ENCODE measurements at regions not wholly inside any gene's neighbourhood (a gene's known extent, or its start where the extent isn't known, plus 50 kb on each side); places are given as distances from the start of the nearest gene placed in this dataset.

DNA sequence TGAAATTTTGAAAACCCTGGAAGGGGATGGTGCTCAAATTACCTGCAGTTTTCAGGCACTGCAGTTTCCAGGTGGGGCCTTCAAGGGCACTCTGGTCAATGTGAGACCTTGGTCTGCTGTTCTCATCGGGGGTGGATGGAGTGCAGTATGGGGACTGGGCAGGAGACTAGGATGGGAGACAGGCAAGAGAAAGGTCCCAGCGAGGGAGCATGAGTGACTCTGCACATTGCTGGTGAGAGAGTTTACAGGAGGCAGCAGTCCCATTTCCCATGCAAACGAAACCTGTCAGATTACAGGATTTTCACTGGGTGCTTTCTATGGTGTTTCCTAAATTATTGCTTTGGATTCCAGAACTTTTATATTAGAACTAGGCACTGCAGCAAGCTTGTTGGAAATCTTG is 73.5 kb upstream of the DTNBP1 start:
- H3K4me3 ChIP-seq, result no peak overlapping the region
- no peak for DNase-seq (ENCODE audit: low spot score)
- TF ChIP-seq, protein P1, sequence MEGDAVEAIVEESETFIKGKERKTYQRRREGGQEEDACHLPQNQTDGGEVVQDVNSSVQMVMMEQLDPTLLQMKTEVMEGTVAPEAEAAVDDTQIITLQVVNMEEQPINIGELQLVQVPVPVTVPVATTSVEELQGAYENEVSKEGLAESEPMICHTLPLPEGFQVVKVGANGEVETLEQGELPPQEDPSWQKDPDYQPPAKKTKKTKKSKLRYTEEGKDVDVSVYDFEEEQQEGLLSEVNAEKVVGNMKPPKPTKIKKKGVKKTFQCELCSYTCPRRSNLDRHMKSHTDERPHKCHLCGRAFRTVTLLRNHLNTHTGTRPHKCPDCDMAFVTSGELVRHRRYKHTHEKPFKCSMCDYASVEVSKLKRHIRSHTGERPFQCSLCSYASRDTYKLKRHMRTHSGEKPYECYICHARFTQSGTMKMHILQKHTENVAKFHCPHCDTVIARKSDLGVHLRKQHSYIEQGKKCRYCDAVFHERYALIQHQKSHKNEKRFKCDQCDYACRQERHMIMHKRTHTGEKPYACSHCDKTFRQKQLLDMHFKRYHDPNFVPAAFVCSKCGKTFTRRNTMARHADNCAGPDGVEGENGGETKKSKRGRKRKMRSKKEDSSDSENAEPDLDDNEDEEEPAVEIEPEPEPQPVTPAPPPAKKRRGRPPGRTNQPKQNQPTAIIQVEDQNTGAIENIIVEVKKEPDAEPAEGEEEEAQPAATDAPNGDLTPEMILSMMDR (IDR thresholded peaks at IDR 0.05), result no peak
- TF ChIP-seq POLR2AphosphoS5 (IDR thresholded peaks at IDR 0.05) (no peak), POLR2A (IDR thresholded peaks at IDR 0.05) (no peak)
- intact Hi-C loops (cut with DNase I), result no loop called here
- no peaks in the 10 kb centered on the region for H3K9me3 ChIP-seq
- no peaks in the 10 kb centered on the region for H3K4me1 ChIP-seq (replicated peaks)
- WGBS, result 87% methylated on average over 3 of the region's 3 CpGs
- no peak overlapping the region for H3K27ac ChIP-seq
- H3K27me3 ChIP-seq (replicated peaks; ENCODE audit: insufficient read depth), result no peaks in the 10 kb centered on the region
- no peaks in the 10 kb centered on the region for H3K36me3 ChIP-seq

DNA sequence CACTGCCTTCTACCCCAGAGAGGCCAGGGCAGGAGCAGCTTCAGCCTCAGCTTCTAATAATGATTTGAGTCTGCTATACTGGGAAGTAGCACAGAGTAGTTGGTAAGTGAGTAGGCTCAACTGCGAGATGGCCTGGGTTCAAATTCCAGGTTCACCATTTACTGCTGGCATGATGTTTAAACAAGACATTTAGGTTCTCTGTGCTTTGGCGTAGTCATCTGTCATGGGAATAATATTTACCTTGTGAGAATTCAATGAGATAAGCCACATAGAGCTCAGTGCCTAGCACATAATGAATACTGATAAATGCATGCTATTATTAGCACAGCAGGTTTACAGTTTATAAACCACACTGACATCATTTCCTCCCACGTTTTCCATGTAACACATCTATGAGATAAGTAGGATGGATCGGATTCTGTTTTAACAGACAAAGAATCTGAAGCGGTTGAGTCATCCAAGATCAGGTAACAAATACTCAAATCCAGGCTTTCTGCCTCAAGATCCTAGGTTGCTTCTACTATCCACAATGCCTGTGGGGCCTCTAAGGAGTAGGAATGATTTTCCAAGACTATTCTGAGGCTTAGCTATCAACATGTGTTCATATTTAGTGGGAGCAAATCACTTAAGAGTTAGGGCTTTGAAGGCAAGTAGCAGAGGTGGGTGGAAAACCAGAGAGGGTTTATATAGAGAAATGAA is 72.9 kb upstream of the DTNBP1 start:
- no peaks in the 10 kb centered on the region for H3K27me3 ChIP-seq (replicated peaks; ENCODE audit: insufficient read depth)
- no peaks in the 10 kb centered on the region for H3K4me1 ChIP-seq (replicated peaks)
- WGBS, result 43% methylated on average over 5 of the region's 5 CpGs
- intact Hi-C loops (cut with DNase I), result no loop called here
- no peak for TF ChIP-seq POLR2AphosphoS5 (IDR thresholded peaks at IDR 0.05)
- no peak for TF ChIP-seq POLR2A (IDR thresholded peaks at IDR 0.05)
- TF ChIP-seq, protein P1 (IDR thresholded peaks at IDR 0.05), result no peak
- no peak overlapping the region for H3K4me3 ChIP-seq
- no peaks in the 10 kb centered on the region for H3K9me3 ChIP-seq
- no peak for DNase-seq (ENCODE audit: low spot score)
- no peak overlapping the region for H3K27ac ChIP-seq
- H3K36me3 ChIP-seq, result no peaks in the 10 kb centered on the region

DNA sequence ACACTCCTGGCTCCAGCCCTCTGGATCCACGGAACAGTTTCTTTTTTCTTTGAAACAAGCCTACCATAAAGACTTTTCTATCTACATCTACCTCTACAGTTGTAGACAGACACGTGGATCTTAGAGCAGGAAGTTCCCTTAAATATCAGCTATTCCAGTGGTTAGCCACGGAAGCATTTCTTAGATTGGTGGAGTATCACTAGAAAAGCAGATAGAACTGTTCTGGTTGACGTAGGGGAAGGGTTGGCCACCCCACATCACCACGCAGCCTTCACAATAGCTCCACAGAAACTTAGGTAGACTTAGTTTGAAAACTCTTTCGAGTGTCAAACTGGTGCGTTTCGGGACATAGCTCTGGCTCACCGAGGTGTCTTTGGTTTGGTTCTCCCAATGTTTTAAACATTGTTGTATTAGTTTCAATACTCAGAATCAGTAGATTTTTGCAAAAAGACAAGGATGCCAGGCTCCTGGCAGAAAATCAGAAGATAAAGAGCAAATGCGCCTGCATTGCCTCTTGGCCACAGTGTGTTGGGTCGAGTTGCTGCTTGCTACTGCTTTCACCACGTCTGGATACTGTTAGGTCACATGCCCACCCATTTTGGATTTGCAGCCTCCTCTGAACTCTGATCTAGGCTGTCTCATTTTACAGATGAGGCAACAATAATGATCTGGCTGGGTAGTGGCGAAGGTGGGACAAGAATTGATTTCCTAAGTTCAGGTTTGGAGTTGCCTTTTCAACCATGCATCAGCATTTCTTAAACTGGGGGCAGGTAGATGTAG is 71.5 kb upstream of the DTNBP1 start:
- 79% methylated on average over 13 of the region's 13 CpGs for WGBS
- Histone ChIP-seq H3K27me3 (replicated peaks; ENCODE audit: insufficient read depth) (no peaks in the 10 kb centered on the region), H3K4me3 (no peak overlapping the region), H3K27ac (no peak overlapping the region), H3K4me1 (replicated peaks) (no peaks in the 10 kb centered on the region), H3K36me3 (no peaks in the 10 kb centered on the region), H3K9me3 (no peaks in the 10 kb centered on the region)
- no peak for DNase-seq (ENCODE audit: low spot score)
- TF ChIP-seq POLR2A (IDR thresholded peaks at IDR 0.05) (no peak), POLR2AphosphoS5 (IDR thresholded peaks at IDR 0.05) (no peak)
- TF ChIP-seq, protein P1 (IDR thresholded peaks at IDR 0.05), result no peak
- intact Hi-C loops (cut with DNase I), result no loop called here

DNA sequence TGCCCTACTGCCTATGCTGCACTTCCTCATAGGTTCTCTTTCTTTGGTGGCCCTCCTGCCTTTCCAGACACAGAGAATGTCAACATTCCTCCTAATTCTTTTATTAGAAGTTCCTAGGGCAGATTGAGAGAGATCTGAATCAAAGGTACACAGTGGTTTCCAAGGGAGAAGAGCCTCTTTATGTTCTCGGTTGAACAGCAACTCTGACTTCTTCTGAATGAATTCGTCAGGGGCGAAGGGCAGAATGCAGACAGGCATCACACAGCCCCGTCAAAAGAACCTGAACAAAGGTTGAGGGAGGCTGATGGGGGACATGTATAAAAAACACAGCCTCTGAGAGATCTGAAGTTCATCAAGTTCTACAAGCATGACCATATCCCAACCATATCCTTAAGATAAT is 68.1 kb upstream of the DTNBP1 start:
- H3K9me3 ChIP-seq, result no peaks in the 10 kb centered on the region
- H3K27me3 ChIP-seq (replicated peaks; ENCODE audit: insufficient read depth), result no peaks in the 10 kb centered on the region
- 87% methylated on average over 4 of the region's 4 CpGs for WGBS
- no peak for DNase-seq (ENCODE audit: low spot score)
- no peak overlapping the region for H3K27ac ChIP-seq
- no peak overlapping the region for H3K4me3 ChIP-seq
- H3K36me3 ChIP-seq, result no peaks in the 10 kb centered on the region
- no peaks in the 10 kb centered on the region for H3K4me1 ChIP-seq (replicated peaks)
- intact Hi-C loops (cut with DNase I), result no loop called here
- TF ChIP-seq POLR2A (IDR thresholded peaks at IDR 0.05), result no peak
- TF ChIP-seq, protein P1 (IDR thresholded peaks at IDR 0.05), result no peak
- no peak for TF ChIP-seq POLR2AphosphoS5 (IDR thresholded peaks at IDR 0.05)

DNA sequence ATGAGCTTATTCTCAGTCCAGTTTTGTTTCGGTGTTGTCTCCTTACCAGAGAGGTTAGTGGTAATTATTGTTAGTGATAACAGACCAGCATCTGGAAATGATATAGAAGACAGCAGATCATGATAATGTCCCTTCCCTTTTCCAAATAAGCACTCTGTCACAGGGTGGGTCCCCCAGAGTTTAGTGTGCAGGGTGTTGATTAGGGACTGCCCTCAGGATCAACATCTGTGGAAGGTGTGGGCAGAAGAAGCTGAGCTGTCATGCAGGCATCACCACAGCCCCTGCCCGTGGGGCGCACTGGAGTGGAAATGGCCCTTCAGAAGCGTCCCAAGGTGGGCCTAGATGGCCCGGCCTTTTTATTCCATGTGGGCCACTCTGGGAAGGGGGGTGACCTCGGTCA is 67.6 kb upstream of the DTNBP1 start:
- H3K4me1 ChIP-seq (replicated peaks), result no peaks in the 10 kb centered on the region
- no peak for DNase-seq (ENCODE audit: low spot score)
- TF ChIP-seq POLR2A (IDR thresholded peaks at IDR 0.05) (no peak), POLR2AphosphoS5 (IDR thresholded peaks at IDR 0.05) (no peak)
- TF ChIP-seq, protein P1 (IDR thresholded peaks at IDR 0.05), result no peak
- WGBS, result 91% methylated on average over 6 of the region's 6 CpGs
- no peaks in the 10 kb centered on the region for H3K9me3 ChIP-seq
- H3K36me3 ChIP-seq, result no peaks in the 10 kb centered on the region
- intact Hi-C loops (cut with DNase I), result no loop called here
- H3K27ac ChIP-seq, result no peak overlapping the region
- H3K4me3 ChIP-seq, result no peak overlapping the region
- no peaks in the 10 kb centered on the region for H3K27me3 ChIP-seq (replicated peaks; ENCODE audit: insufficient read depth)

All from prostate gland (tissue), 2 donors.